ENCODE measurements at regions not wholly inside any gene's neighbourhood (a gene's known extent, or its start where the extent isn't known, plus 50 kb on each side); places are given as distances from the start of the nearest gene placed in this dataset.

GRCh38 chr11:92784331-92784730 lies 185.1 kb upstream of the MTNR1B start:
- H3K9me3 ChIP-seq (replicated peaks; ENCODE audit: control insufficient read depth, insufficient read depth, low read depth, low read length) = no peaks in the 10 kb centered on the region
- H3K27me3 ChIP-seq (ENCODE audit: control insufficient read depth in 2 of 2, insufficient read depth in 2 of 2, low read length in 2 of 2) = no peaks in the 10 kb centered on the region
- intact Hi-C loops (cut with micrococcal nuclease) (no loop called here), in situ Hi-C loops (cut with MboI) (no loop called here)
- FAIRE-seq = no peak
- no peaks in the 10 kb centered on the region for H3K36me3 ChIP-seq (ENCODE audit: control insufficient read depth, insufficient read depth, low read length)
- CTCF ChIA-PET (ENCODE audit: low intra/inter-chr PET ratio) = no interaction called here
- no peaks in the 10 kb centered on the region for H4K20me1 ChIP-seq (replicated peaks; ENCODE audit: control insufficient read depth, insufficient read depth, low read length)
- H3K27ac ChIP-seq (ENCODE audit: extremely low read depth, low read depth, low read length) = no peak overlapping the region
- H3K79me2 ChIP-seq (ENCODE audit: control insufficient read depth, insufficient read depth, low read length) = no peaks in the 10 kb centered on the region
- no peaks in the 10 kb centered on the region for H3K9me1 ChIP-seq (ENCODE audit: control insufficient read depth, insufficient read depth, low read length)
- no TSS peak for BruUV-seq (replicated peaks)
- no peak overlapping the region for H3K4me2 ChIP-seq (ENCODE audit: insufficient read depth, low read length)
- H3K4me3 ChIP-seq = no peak overlapping the region
- no peak overlapping the region for H2AFZ ChIP-seq (ENCODE audit: low read depth, low read length)
- no peaks in the 10 kb centered on the region for H3K4me1 ChIP-seq (replicated peaks in 1 of 2; ENCODE audit: control insufficient read depth in 2 of 2, insufficient read depth in 2 of 2, low read length in 2 of 2)
- POLR2A ChIA-PET = no interaction called here
- DNase-seq (ENCODE audit: extremely low read depth in 1 of 4, low spot score in 3 of 4) = no peak
- 1% methylated on average over 6 of the region's 6 CpGs for WGBS (ENCODE audit: insufficient coverage, low coverage, missing lambda C conversion rate)
- no peak overlapping the region for H3K9ac ChIP-seq (ENCODE audit: insufficient read depth in 1 of 2, low read depth in 2 of 2, low read length in 2 of 2)
- ATAC-seq = no peak
- TF ChIP-seq PRPF4 (IDR thresholded peaks at IDR 0.05; ENCODE audit: insufficient read depth, low read depth, low read length, poor library complexity, severe bottlenecking) (no peak), KLF1 (tag; IDR thresholded peaks at IDR 0.05) (no peak), MEF2A (IDR thresholded peaks at IDR 0.05; ENCODE audit: control insufficient read depth, low read depth, low read length) (no peak), ZNF253 (CRISPR knock-in tag; conservative IDR thresholded peaks at IDR 0.05) (no peak), STAT5A (IDR thresholded peaks at IDR 0.05; ENCODE audit: borderline replicate concordance, low read length) (no peak), HDAC8 (tag; IDR thresholded peaks at IDR 0.05) (no peak), ZNF586 (CRISPR knock-in tag; conservative IDR thresholded peaks at IDR 0.05) (no peak), ZNF589 (CRISPR knock-in tag; IDR thresholded peaks at IDR 0.05; ENCODE audit: low read depth) (no peak), NCOA1 (IDR thresholded peaks at IDR 0.05; ENCODE audit: low read depth) (no peak), ZNF644 (tag; IDR thresholded peaks at IDR 0.05; ENCODE audit: low read depth) (no peak), ELF2 (CRISPR knock-in tag; IDR thresholded peaks at IDR 0.05) (no peak), SMARCB1 (IDR thresholded peaks at IDR 0.05; ENCODE audit: insufficient read length, low read depth) (no peak), EP300 (IDR thresholded peaks at IDR 0.05; ENCODE audit: low read length) (no peak), KAT7 (CRISPR knock-in tag; IDR thresholded peaks at IDR 0.05; ENCODE audit: borderline replicate concordance) (no peak), ASH1L (IDR thresholded peaks at IDR 0.05; ENCODE audit: borderline replicate concordance, low read depth, partially characterized antibody) (no peak), ZNF699 (CRISPR knock-in tag; IDR thresholded peaks at IDR 0.05; ENCODE audit: insufficient replicate concordance) (no peak), ZNF175 (CRISPR knock-in tag; IDR thresholded peaks at IDR 0.05; ENCODE audit: low read depth) (no peak), RBFOX2 (IDR thresholded peaks at IDR 0.05; ENCODE audit: low read depth, low read length) (no peak)

All from K562 (cell line).